ENCODE measurements at regions not wholly inside any gene's neighbourhood (a gene's known extent, or its start where the extent isn't known, plus 50 kb on each side); places are given as distances from the start of the nearest gene placed in this dataset.

DNA sequence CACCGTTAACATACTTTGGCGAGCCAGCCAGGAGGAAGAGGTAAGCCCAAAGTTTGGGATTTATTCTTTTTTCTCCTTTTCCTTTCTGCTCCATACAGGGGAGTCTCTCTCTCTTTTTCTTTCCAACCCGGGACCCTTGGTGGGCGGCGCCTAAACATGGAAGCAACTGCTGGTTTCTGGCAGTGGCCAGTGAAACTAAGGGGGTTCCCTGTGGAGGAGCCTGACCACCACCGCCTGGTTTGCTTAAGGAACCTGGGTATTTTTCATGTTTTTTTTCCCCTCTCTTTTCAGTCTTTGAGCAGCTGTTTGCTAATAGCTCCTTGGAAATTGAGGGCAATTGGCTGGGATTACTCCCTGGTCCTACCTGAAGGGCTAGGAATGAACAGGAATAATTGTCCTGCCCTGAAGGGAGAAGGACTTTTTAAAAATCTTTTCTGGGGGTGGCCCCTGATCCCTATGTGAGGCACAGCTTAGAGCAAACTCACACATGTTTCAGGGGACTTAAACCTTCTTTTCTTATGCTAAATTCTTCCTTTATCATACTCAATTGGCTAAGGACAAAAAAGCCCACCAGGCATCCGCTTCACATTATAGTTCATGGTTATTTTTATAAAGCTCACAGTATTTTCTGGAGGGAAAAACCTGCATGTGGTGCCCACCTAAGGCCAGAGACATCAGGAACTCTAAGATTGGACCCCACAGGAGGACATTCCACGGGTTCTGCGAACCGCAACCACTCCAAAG, 61.3 kb upstream of the PLD5 start (continued):
- TF ChIP-seq PRMT5 (CRISPR knock-in tag; IDR thresholded peaks at IDR 0.05) = no peak
- TF ChIP-seq CHD4 (IDR thresholded peaks at IDR 0.05; ENCODE audit: insufficient read depth, insufficient replicate concordance, low read depth, low read length, poor library complexity, severe bottlenecking) = no peak
- no peak for TF ChIP-seq ARID3B (CRISPR knock-in tag; IDR thresholded peaks at IDR 0.05; ENCODE audit: borderline replicate concordance)

DNA sequence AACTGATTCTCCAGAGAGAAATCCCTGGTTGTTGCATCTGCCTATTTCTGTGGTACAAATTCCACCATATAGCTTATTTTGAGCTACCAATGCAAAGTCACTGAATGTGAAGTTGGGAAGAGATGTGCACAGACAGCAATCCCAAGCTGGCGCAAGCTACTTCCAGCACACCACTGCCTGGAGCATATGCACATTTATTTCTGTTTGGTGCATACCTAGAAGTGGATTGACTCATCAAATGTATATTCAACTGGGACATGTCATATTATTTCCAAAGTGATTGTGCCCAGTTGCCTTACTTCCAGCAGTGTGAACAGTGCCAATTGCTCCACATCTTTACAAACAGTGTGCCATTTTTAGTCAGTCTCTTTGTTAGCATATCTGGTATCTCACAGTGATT, 58.2 kb upstream of the PLD5 start:
- Histone ChIP-seq H3K4me3 (no peak overlapping the region), H3K27ac (ENCODE audit: extremely low read depth, low read depth, low read length) (no peak overlapping the region), H3K9me1 (ENCODE audit: control insufficient read depth, insufficient read depth, low read length) (no peaks in the 10 kb centered on the region), H3K27me3 (ENCODE audit: control insufficient read depth in 2 of 2, insufficient read depth in 2 of 2, low read length in 2 of 2) (no peaks in the 10 kb centered on the region), H3K9me3 (replicated peaks; ENCODE audit: control insufficient read depth, insufficient read depth, low read depth, low read length) (no peaks in the 10 kb centered on the region), H3K79me2 (ENCODE audit: control insufficient read depth, insufficient read depth, low read length) (no peaks in the 10 kb centered on the region), H3K9ac (ENCODE audit: insufficient read depth in 1 of 2, low read depth in 2 of 2, low read length in 2 of 2) (no peak overlapping the region), H3K36me3 (ENCODE audit: control insufficient read depth, insufficient read depth, low read length) (no peaks in the 10 kb centered on the region), H2AFZ (ENCODE audit: low read depth, low read length) (no peak overlapping the region), H3K4me1 (replicated peaks in 1 of 2; ENCODE audit: control insufficient read depth in 2 of 2, insufficient read depth in 2 of 2, low read length in 2 of 2) (no peaks in the 10 kb centered on the region), H4K20me1 (replicated peaks; ENCODE audit: control insufficient read depth, insufficient read depth, low read length) (no peaks in the 10 kb centered on the region), H3K4me2 (ENCODE audit: insufficient read depth, low read length) (no peak overlapping the region)
- ATAC-seq (no peak), FAIRE-seq (no peak), DNase-seq (ENCODE audit: extremely low read depth in 1 of 4, low spot score in 3 of 4) (no peak)
- 0% methylated on average over 1 of the region's 1 CpG for WGBS (ENCODE audit: insufficient coverage, low coverage, missing lambda C conversion rate)
- ChIA-PET CTCF (ENCODE audit: low intra/inter-chr PET ratio) (interaction anchor here (0.6 kb wide), 1 partner anchor 41 kb away, joined by 3 read pairs; no protein-coding TSS in a partner anchor), POLR2A (interaction anchor here (1.4 kb wide), 1 partner anchor 17 kb away, joined by 3 read pairs; no protein-coding TSS in a partner anchor)
- TF ChIP-seq, protein P1, sequence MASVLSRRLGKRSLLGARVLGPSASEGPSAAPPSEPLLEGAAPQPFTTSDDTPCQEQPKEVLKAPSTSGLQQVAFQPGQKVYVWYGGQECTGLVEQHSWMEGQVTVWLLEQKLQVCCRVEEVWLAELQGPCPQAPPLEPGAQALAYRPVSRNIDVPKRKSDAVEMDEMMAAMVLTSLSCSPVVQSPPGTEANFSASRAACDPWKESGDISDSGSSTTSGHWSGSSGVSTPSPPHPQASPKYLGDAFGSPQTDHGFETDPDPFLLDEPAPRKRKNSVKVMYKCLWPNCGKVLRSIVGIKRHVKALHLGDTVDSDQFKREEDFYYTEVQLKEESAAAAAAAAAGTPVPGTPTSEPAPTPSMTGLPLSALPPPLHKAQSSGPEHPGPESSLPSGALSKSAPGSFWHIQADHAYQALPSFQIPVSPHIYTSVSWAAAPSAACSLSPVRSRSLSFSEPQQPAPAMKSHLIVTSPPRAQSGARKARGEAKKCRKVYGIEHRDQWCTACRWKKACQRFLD (CRISPR knock-in tag; IDR thresholded peaks at IDR 0.05) = no peak
- TF ChIP-seq ZBTB2 (IDR thresholded peaks at IDR 0.05) = no peak
- no peak for TF ChIP-seq COPS2 (conservative IDR thresholded peaks at IDR 0.05)
- TF ChIP-seq SIX5 (IDR thresholded peaks at IDR 0.05; ENCODE audit: borderline replicate concordance in 1 of 2, insufficient read depth in 1 of 2, low read depth in 1 of 2, low read length in 2 of 2) = no peak
- intact Hi-C loops (cut with micrococcal nuclease) = no loop called here
- no TSS peak for BruUV-seq (replicated peaks)
- in situ Hi-C loops (cut with MboI) = no loop called here

Measured in K562 (cell line).